Vagina (tissue), 2 donors: ENCODE measurements at regions not wholly inside any gene's neighbourhood (a gene's known extent, or its start where the extent isn't known, plus 50 kb on each side); places are given as distances from the start of the nearest gene placed in this dataset.

Experiments
- DNase-seq, 2 donors: peaks; one replicate each; pipeline ENCODE4 v3.0.0-alpha.2; 2017; ENCODE audit errors: extremely low spot score in 2 of 2
- H3K27ac ChIP-seq: fragments of 200-600 bp; sonication (generic); one replicate; pipeline ENCODE4 v1.5.1; 2019
- H3K27me3 ChIP-seq: fragments of 200-600 bp; sonication (generic); one replicate; pipeline ENCODE4 v1.5.1; 2019
- H3K36me3 ChIP-seq, 2 donors: fragments of 200-600 bp; sonication (generic); one replicate each; pipeline ENCODE4 v1.5.1; 2017 to 2019
- H3K4me1 ChIP-seq: fragments of 200-600 bp; sonication (generic); one replicate; pipeline ENCODE4 v1.5.1; 2019
- H3K4me3 ChIP-seq, 2 donors: fragments of 200-600 bp; sonication (generic); 1 replicate in 1 of 2; 2 replicates in 1 of 2; pipeline ENCODE4 v1.5.1; 2016 to 2019
- H3K9me3 ChIP-seq: fragments of 200-600 bp; sonication (generic); one replicate; pipeline ENCODE4 v1.5.1; 2019
- POLR2A ChIP-seq, 2 donors: fragments of 450-650 bp; IDR thresholded peaks; one replicate each; pipeline ENCODE4 v1.6.1; 2017; ENCODE audit warnings: antibody characterized with exemption in 2 of 2, mild to moderate bottlenecking in 2 of 2, moderate library complexity in 2 of 2
- POLR2AphosphoS5 ChIP-seq, 2 donors: sonication (generic); formaldehyde crosslinking; IDR thresholded peaks; one replicate each; pipeline ENCODE4 v1.9.0; 2017; ENCODE audit warnings: antibody characterized with exemption in 2 of 2, mild to moderate bottlenecking in 2 of 2, low read depth in 1 of 2; ENCODE audit not compliant: insufficient read depth in 1 of 2
- intact Hi-C: fragments of 100-400 bp; cut with DNase I; formaldehyde crosslinking; loops from one replicate; pipeline ENCODE4 v1.15.1; 2023
- TF ChIP-seq, protein P1 (sequence below), 3 experiments: fragments of 450-650 bp in 2 of 3; fragments of 200-600 bp in 1 of 3; sonication (generic) in 1 of 3; IDR thresholded peaks; one replicate each; pipeline ENCODE4 v1.5.1; 2017 to 2019; ENCODE audit warnings: antibody characterized with exemption in 3 of 3, mild to moderate bottlenecking in 2 of 3, moderate library complexity in 2 of 3

DNA sequence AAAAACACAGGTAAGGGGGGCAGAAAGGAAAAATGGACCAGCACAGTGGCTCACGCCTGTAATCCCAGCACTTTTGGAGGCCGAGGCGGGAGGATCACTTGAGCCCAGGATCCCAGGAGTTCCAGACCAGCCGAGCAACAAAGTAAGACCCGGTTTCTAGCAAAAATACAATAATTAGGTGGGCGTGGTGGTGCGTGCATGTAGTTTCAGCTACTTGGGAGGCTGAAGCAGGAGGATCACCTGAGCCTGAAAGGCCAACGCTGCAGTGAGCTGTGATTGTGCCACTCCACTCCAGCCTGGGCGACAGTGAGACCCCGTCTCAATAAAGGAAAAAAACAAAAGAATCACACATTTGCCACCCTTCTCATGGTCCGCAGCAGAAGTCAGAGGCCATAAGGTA is 519.4 kb downstream of the BRD1 start:
- TF ChIP-seq, protein P1, sequence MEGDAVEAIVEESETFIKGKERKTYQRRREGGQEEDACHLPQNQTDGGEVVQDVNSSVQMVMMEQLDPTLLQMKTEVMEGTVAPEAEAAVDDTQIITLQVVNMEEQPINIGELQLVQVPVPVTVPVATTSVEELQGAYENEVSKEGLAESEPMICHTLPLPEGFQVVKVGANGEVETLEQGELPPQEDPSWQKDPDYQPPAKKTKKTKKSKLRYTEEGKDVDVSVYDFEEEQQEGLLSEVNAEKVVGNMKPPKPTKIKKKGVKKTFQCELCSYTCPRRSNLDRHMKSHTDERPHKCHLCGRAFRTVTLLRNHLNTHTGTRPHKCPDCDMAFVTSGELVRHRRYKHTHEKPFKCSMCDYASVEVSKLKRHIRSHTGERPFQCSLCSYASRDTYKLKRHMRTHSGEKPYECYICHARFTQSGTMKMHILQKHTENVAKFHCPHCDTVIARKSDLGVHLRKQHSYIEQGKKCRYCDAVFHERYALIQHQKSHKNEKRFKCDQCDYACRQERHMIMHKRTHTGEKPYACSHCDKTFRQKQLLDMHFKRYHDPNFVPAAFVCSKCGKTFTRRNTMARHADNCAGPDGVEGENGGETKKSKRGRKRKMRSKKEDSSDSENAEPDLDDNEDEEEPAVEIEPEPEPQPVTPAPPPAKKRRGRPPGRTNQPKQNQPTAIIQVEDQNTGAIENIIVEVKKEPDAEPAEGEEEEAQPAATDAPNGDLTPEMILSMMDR (IDR thresholded peaks at IDR 0.05): no peak
- TF ChIP-seq POLR2AphosphoS5 (IDR thresholded peaks at IDR 0.05; ENCODE audit: insufficient read depth in 1 of 2, low read depth in 1 of 2) (no peak), POLR2A (IDR thresholded peaks at IDR 0.05) (no peak)
- intact Hi-C loops: no loop called here
- H3K4me3 ChIP-seq: no peak overlapping the region
- no peaks in the 10 kb centered on the region for H3K4me1 ChIP-seq
- no peaks in the 10 kb centered on the region for H3K27me3 ChIP-seq
- no peak overlapping the region for H3K27ac ChIP-seq
- DNase-seq: peak in 1 of 2 donors; percentile 81
- H3K36me3 ChIP-seq: no peaks in the 10 kb centered on the region
- H3K9me3 ChIP-seq: no peaks in the 10 kb centered on the region

DNA sequence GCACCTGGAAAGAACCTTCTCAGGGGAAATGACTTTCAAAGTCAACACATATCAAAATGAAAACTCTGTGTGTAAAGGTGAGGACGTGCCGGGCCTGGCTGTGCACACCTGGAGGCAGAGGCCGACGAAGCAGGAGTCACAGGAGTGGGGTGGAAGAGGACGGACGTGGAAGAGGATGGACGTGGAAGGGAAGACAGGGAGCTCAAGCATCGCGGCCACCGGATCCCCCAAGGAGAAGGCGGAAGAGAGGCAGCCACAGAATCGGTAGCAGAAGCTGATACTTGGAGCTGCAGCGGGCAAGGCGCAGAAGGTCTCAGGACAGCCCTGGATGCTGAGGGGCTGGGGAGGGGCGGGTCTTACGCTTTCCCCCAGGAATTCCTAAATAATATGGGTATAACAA is 519.8 kb downstream of the BRD1 start:
- peak; percentile 60 to 74 for DNase-seq
- TF ChIP-seq POLR2AphosphoS5 (IDR thresholded peaks at IDR 0.05; ENCODE audit: insufficient read depth in 1 of 2, low read depth in 1 of 2) (no peak), POLR2A (IDR thresholded peaks at IDR 0.05) (no peak)
- TF ChIP-seq, protein P1 (IDR thresholded peaks at IDR 0.05): no peak
- Histone ChIP-seq H3K4me3 (no peak overlapping the region), H3K27ac (no peak overlapping the region), H3K27me3 (no peaks in the 10 kb centered on the region), H3K9me3 (no peaks in the 10 kb centered on the region), H3K4me1 (no peaks in the 10 kb centered on the region), H3K36me3 (no peaks in the 10 kb centered on the region)
- intact Hi-C loops: no loop called here

DNA sequence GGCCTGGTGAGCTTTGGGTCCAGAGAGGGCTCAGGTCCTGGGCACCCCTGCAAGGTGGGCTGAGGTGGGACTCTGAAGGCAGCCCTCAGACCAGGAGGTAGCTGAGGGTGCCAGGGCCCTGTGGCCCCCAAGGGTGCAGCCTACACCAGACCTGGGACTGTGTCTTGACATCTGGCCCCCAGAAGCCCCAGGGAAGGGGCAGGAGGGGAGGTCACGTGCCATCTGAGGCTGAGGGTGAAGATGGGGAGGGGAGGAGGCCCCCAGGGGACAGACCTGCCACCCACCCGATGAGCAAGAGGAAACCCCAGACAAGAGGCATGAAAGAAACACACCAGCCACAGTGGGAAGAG is 520.2 kb downstream of the BRD1 start:
- Histone ChIP-seq H3K4me3 (no peak overlapping the region), H3K4me1 (no peaks in the 10 kb centered on the region), H3K9me3 (no peaks in the 10 kb centered on the region), H3K27me3 (no peaks in the 10 kb centered on the region), H3K27ac (no peak overlapping the region), H3K36me3 (no peaks in the 10 kb centered on the region)
- intact Hi-C loops: no loop called here
- peak in 1 of 2 donors; percentile 20 for DNase-seq
- TF ChIP-seq POLR2A (IDR thresholded peaks at IDR 0.05) (no peak), POLR2AphosphoS5 (IDR thresholded peaks at IDR 0.05; ENCODE audit: insufficient read depth in 1 of 2, low read depth in 1 of 2) (no peak)
- TF ChIP-seq, protein P1 (IDR thresholded peaks at IDR 0.05): no peak

DNA sequence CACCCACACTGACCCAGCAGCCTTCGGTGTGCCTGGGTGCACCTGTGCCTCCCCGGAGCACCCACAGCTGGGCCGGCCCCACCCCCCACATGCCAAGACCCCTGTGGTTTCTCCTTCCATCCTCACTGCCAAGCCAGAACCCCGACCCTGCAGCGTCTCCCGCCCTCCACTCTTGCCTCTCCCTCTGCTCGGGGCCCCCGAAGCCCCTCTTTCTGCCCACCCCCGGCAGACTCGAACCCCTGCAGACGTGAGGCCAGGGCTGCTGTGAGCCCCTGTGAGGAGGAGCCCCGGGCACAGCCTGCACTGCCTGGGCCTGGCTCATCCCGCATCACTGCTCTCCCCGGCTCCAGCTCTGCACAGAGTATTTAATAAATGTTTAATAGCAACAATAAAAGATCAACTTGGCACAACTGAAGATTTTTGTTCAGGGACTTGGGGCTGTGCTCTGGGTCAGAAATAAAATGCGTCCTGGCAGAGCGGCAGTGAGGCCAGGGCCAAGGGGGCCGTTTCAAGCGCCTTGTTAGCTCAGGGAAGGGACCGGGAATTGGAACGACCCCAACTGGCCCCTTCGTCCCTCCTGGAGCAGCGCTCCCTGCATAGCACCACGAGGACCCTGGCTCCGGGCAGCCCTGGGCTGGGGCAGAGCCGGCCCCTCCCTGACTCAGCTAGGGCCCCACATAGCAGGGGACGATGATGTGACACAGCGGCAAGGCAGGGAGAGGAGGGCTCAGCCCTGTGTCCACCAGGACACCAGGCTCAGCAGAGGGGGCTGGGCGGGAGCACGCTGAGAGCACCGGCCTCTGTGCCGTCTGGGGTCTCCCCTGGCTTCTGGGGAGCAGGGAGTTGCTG is 520.8 kb downstream of the BRD1 start:
- peak; percentile 52 to 70 for DNase-seq
- intact Hi-C loops: no loop called here

More for the DNA sequence above, 520.8 kb downstream of the BRD1 start:
- H3K27me3 ChIP-seq: no peaks in the 10 kb centered on the region
- no peak overlapping the region for H3K4me3 ChIP-seq
- TF ChIP-seq, protein P1 (IDR thresholded peaks at IDR 0.05): no peak
- TF ChIP-seq POLR2A (IDR thresholded peaks at IDR 0.05): no peak
- TF ChIP-seq POLR2AphosphoS5 (IDR thresholded peaks at IDR 0.05; ENCODE audit: insufficient read depth in 1 of 2, low read depth in 1 of 2): no peak
- H3K9me3 ChIP-seq: no peaks in the 10 kb centered on the region
- no peaks in the 10 kb centered on the region for H3K36me3 ChIP-seq
- H3K4me1 ChIP-seq: no peaks in the 10 kb centered on the region
- H3K27ac ChIP-seq: no peak overlapping the region
